Activated CD4-positive, CD25-positive, alpha-beta regulatory T cell treated with anti-CD3 and anti-CD28 coated beads, Interleukin-2, amount 50 U/mL, for 72 hours (primary cell): ENCODE measurements at regions not wholly inside any gene's neighbourhood (a gene's known extent, or its start where the extent isn't known, plus 50 kb on each side); places are given as distances from the start of the nearest gene placed in this dataset.

Experiments
- DNase-seq: peaks from one replicate; pipeline ENCODE4 v3.0.0; 2021

GRCh38 chr17:77001487-77001886, 133.3 kb downstream of the MGAT5B start:
- no peak for DNase-seq

GRCh38 chr17:77002103-77003045, 134.2 kb downstream of the MGAT5B start:
- no peak for DNase-seq

- no peak for DNase-seq
Measured at GRCh38 chr17:77003699-77004098, 135.5 kb downstream of the MGAT5B start.

- DNase-seq = no peak
Measured at GRCh38 chr17:77006971-77007649, 133.7 kb upstream of the SEC14L1 start.

GRCh38 chr17:77009877-77010276, 130.9 kb upstream of the SEC14L1 start:
- DNase-seq = no peak

GRCh38 chr17:77010667-77011066, 130.1 kb upstream of the SEC14L1 start:
- no peak for DNase-seq

- no peak for DNase-seq
Measured at GRCh38 chr17:77011173-77012011, 129.4 kb upstream of the SEC14L1 start.

GRCh38 chr17:77018504-77018903, 122.3 kb upstream of the SEC14L1 start:
- no peak for DNase-seq

GRCh38 chr17:77019893-77020379, 120.8 kb upstream of the SEC14L1 start:
- DNase-seq = no peak

GRCh38 chr17:77020973-77021372, 119.8 kb upstream of the SEC14L1 start:
- no peak for DNase-seq

- no peak for DNase-seq
Measured at GRCh38 chr17:77022766-77023165, 118.0 kb upstream of the SEC14L1 start.

GRCh38 chr17:77025781-77026180, 115.0 kb upstream of the SEC14L1 start:
- DNase-seq = no peak

- DNase-seq = no peak
Measured at GRCh38 chr17:77027271-77027889, 113.4 kb upstream of the SEC14L1 start.

- DNase-seq = no peak
Measured at GRCh38 chr17:77028900-77029299, 111.9 kb upstream of the SEC14L1 start.

- no peak for DNase-seq
Measured at GRCh38 chr17:77032929-77033328, 107.8 kb upstream of the SEC14L1 start.

GRCh38 chr17:77033892-77034404, 106.8 kb upstream of the SEC14L1 start:
- no peak for DNase-seq

GRCh38 chr17:77034677-77035424, 105.9 kb upstream of the SEC14L1 start:
- DNase-seq = no peak

GRCh38 chr17:77035526-77035925, 105.2 kb upstream of the SEC14L1 start:
- no peak for DNase-seq

- no peak for DNase-seq
Measured at GRCh38 chr17:77036136-77036840, 104.5 kb upstream of the SEC14L1 start.

GRCh38 chr17:77036841-77037381, 103.9 kb upstream of the SEC14L1 start:
- DNase-seq = no peak

- no peak for DNase-seq
Measured at GRCh38 chr17:77037943-77038342, 102.8 kb upstream of the SEC14L1 start.
